ENCODE measurements at regions not wholly inside any gene's neighbourhood (a gene's known extent, or its start where the extent isn't known, plus 50 kb on each side); places are given as distances from the start of the nearest gene placed in this dataset.

GRCh38 chr1:68375919-68376318, 73.8 kb downstream of the RPE65 start:
- H3K79me1 ChIP-seq (ENCODE audit: low read depth, low read length): no peaks in the 10 kb centered on the region
- ChIA-PET POLR2A (ENCODE audit: partially characterized antibody) (no interaction called here), CTCF (ENCODE audit: partially characterized antibody) (interaction anchor here (1.2 to 1.9 kb wide), 4 partner anchors 30 to 259 kb away, joined by 3 to 10 read pairs (median 6); no protein-coding TSS in a partner anchor)
- H4K20me1 ChIP-seq (replicated peaks in 1 of 2; ENCODE audit: control insufficient read depth in 1 of 2, insufficient read depth in 2 of 2, low read length in 2 of 2): no peaks in the 10 kb centered on the region
- no peaks in the 10 kb centered on the region for H3K23me2 ChIP-seq (ENCODE audit: low read depth, low read length)
- no peak overlapping the region for H2BK15ac ChIP-seq (ENCODE audit: low read length)
- no peak overlapping the region for H3K23ac ChIP-seq (ENCODE audit: insufficient read length)
- no peak overlapping the region for H2BK12ac ChIP-seq (ENCODE audit: low read depth, low read length)
- H4K91ac ChIP-seq (replicated peaks; ENCODE audit: insufficient read length, low read length): no peak overlapping the region
- H3K18ac ChIP-seq (ENCODE audit: extremely low read depth, low read length): no peak overlapping the region
- H3K27ac ChIP-seq (ENCODE audit: low read depth, low read length): no peak overlapping the region
- H4K5ac ChIP-seq (ENCODE audit: insufficient read length, low read depth, low read length): no peak overlapping the region
- no peak overlapping the region for H3K14ac ChIP-seq (ENCODE audit: insufficient read length)
- no peak overlapping the region for H3K4me3 ChIP-seq (ENCODE audit: extremely low read depth in 1 of 4, insufficient read depth in 2 of 4, low read depth in 3 of 4, low read length in 4 of 4)
- no peak overlapping the region for H3K56ac ChIP-seq (replicated peaks; ENCODE audit: insufficient read length, low read depth, low read length)
- no peak for TF ChIP-seq SRF (IDR thresholded peaks at IDR 0.05; ENCODE audit: low read depth, low read length)
- TF ChIP-seq POU5F1 (IDR thresholded peaks at IDR 0.05; ENCODE audit: low read depth, low read length): no peak
- no peak for TF ChIP-seq YY1 (IDR thresholded peaks at IDR 0.05; ENCODE audit: low read depth, low read length)
- no peak overlapping the region for H3K4ac ChIP-seq (replicated peaks; ENCODE audit: insufficient read length, low read depth, low read length)
- H2AFZ ChIP-seq (ENCODE audit: low read length): no peak overlapping the region
- no peaks in the 10 kb centered on the region for H3K4me1 ChIP-seq (replicated peaks in 1 of 4; ENCODE audit: control insufficient read depth in 3 of 4, insufficient read depth in 4 of 4, low read length in 3 of 4)
- WGBS, 2 experiments (ENCODE audit: extremely low coverage in 1 of 2, insufficient coverage in 1 of 2, insufficient read length in 1 of 2, insufficient replicate concordance in 2 of 2, low coverage in 1 of 2, low lambda C conversion rate in 2 of 2, missing lambda C conversion rate in 1 of 2): 79% methylated on average over 1 of the region's 1 CpG; no CpG with 5 or more reads in 1 of the 2 experiments
- H3K27me3 ChIP-seq (replicated peaks in 1 of 4; ENCODE audit: control insufficient read depth in 3 of 4, extremely low read depth in 1 of 4, insufficient read depth in 3 of 4, low read length in 3 of 4): no peaks in the 10 kb centered on the region
- no peak overlapping the region for H4K8ac ChIP-seq (ENCODE audit: extremely low read depth, insufficient read depth, low read length)
- H2BK5ac ChIP-seq (ENCODE audit: low read depth, low read length): no peak overlapping the region
- DNase-seq (ENCODE audit: low read depth in 1 of 2, low spot score in 2 of 2) (no peak), FAIRE-seq (no peak)
- H3K79me2 ChIP-seq (ENCODE audit: control insufficient read depth in 1 of 2, insufficient read depth in 2 of 2, low read length in 2 of 2): no peaks in the 10 kb centered on the region
- H2BK20ac ChIP-seq (ENCODE audit: low read length): no peak overlapping the region
- no peak overlapping the region for H2AK5ac ChIP-seq (ENCODE audit: low read depth, low read length)
- H3K4me2 ChIP-seq (ENCODE audit: insufficient read depth in 1 of 2, low read depth in 2 of 2, low read length in 2 of 2): no peak overlapping the region
- H2BK120ac ChIP-seq (replicated peaks; ENCODE audit: low read depth, low read length): no peak overlapping the region
- no peaks in the 10 kb centered on the region for H3K9me3 ChIP-seq (ENCODE audit: insufficient read depth in 2 of 2, low read depth in 1 of 2, low read length in 1 of 2)
- H3K9ac ChIP-seq (replicated peaks in 1 of 4; ENCODE audit: extremely low read depth in 1 of 4, low read depth in 3 of 4, low read length in 3 of 4): no peak overlapping the region
- H3K36me3 ChIP-seq (ENCODE audit: control insufficient read depth in 2 of 4, insufficient read depth in 4 of 4, low read length in 3 of 4): no peaks in the 10 kb centered on the region
